MM.1S (cell line): ENCODE measurements at regions not wholly inside any gene's neighbourhood (a gene's known extent, or its start where the extent isn't known, plus 50 kb on each side); places are given as distances from the start of the nearest gene placed in this dataset.

ENCODE experiments used
- EZH2 ChIP-seq: fragments of 300-600 bp; sonication (generic); optimal IDR thresholded peaks from 2 replicates; pipeline ENCODE3; 2017; ENCODE audit warnings: low read depth, mild to moderate bottlenecking, antibody characterized with exemption, low read length, mixed read lengths
- TF ChIP-seq, protein P1 (sequence below): fragments of 300-600 bp; sonication (generic); IDR thresholded peaks from 2 replicates; pipeline ENCODE4 v1.5.1; 2016; ENCODE audit warnings: antibody characterized with exemption, low read length, mixed read lengths

DNA sequence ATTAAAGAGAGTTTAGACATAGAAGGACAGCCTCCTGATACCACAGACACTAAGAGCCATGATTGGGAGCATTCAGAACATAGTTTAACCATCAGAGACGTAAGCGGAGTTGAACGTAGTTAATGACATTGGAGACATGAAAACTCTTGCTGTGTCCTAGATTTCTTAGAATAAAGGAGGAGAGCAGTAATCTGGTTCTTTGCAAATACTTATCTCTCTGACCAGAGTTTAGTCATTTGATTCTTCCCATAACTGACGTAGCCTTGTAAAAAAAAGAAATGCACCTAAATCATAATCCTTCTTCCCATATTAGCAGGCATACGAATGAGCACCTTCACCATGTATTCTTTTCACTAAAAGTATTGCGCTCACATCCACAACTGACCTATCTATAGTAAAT lies 433.3 kb upstream of the SMC2 start:
- TF ChIP-seq, protein P1, sequence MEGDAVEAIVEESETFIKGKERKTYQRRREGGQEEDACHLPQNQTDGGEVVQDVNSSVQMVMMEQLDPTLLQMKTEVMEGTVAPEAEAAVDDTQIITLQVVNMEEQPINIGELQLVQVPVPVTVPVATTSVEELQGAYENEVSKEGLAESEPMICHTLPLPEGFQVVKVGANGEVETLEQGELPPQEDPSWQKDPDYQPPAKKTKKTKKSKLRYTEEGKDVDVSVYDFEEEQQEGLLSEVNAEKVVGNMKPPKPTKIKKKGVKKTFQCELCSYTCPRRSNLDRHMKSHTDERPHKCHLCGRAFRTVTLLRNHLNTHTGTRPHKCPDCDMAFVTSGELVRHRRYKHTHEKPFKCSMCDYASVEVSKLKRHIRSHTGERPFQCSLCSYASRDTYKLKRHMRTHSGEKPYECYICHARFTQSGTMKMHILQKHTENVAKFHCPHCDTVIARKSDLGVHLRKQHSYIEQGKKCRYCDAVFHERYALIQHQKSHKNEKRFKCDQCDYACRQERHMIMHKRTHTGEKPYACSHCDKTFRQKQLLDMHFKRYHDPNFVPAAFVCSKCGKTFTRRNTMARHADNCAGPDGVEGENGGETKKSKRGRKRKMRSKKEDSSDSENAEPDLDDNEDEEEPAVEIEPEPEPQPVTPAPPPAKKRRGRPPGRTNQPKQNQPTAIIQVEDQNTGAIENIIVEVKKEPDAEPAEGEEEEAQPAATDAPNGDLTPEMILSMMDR: no peak
- no peak for TF ChIP-seq EZH2
